Liver (tissue), 8 donors: ENCODE measurements at regions not wholly inside any gene's neighbourhood (a gene's known extent, or its start where the extent isn't known, plus 50 kb on each side); places are given as distances from the start of the nearest gene placed in this dataset.

ENCODE experiments used
- DNase-seq: peaks from one replicate; pipeline ENCODE4 v3.0.0-alpha.2; 2017; ENCODE audit warnings: low spot score
- H3K27ac ChIP-seq, 2 donors: one replicate each; pipeline ENCODE4 v1.7.0; 2013; ENCODE audit warnings: inconsistent platforms in 2 of 2, low read length in 2 of 2, control low read depth in 1 of 2, low read depth in 1 of 2, mild to moderate bottlenecking in 1 of 2
- H3K27me3 ChIP-seq, 4 donors: one replicate each; pipeline versions ENCODE4 v1.6.1 to v1.7.0; 2013; ENCODE audit warnings: low read length in 3 of 4, inconsistent platforms in 1 of 4, mild to moderate bottlenecking in 1 of 4, moderate library complexity in 1 of 4; ENCODE audit not compliant: control insufficient read depth in 4 of 4, insufficient read depth in 4 of 4
- H3K36me3 ChIP-seq, 4 donors: one replicate each; pipeline versions ENCODE4 v1.6.1 to v1.7.0; 2013; ENCODE audit warnings: low read length in 3 of 4, mild to moderate bottlenecking in 3 of 4, low read depth in 1 of 4, moderate library complexity in 1 of 4; ENCODE audit not compliant: control insufficient read depth in 4 of 4, insufficient read depth in 3 of 4
- H3K4me1 ChIP-seq, 4 donors: one replicate each; pipeline versions ENCODE4 v1.6.1 to v1.7.0; 2013; ENCODE audit warnings: low read length in 3 of 4, mild to moderate bottlenecking in 3 of 4, moderate library complexity in 1 of 4; ENCODE audit not compliant: control insufficient read depth in 4 of 4, insufficient read depth in 4 of 4
- H3K4me3 ChIP-seq, 3 donors: one replicate each; pipeline versions ENCODE4 v1.6.1 to v1.7.0; 2013; ENCODE audit warnings: low read length in 3 of 3, control low read depth in 1 of 3, low read depth in 1 of 3, mild to moderate bottlenecking in 1 of 3
- H3K9ac ChIP-seq, 2 donors: one replicate each; pipeline ENCODE4 v1.7.0; 2013; ENCODE audit warnings: low read length in 2 of 2, mild to moderate bottlenecking in 2 of 2, moderate library complexity in 2 of 2, control low read depth in 1 of 2, low read depth in 1 of 2
- H3K9me3 ChIP-seq, 4 donors: one replicate each; pipeline versions ENCODE4 v1.6.1 to v1.7.0; 2013; ENCODE audit warnings: low read length in 3 of 4; ENCODE audit not compliant: control insufficient read depth in 4 of 4
- EGR1 ChIP-seq, 2 donors: IDR thresholded peaks; 2 replicates each; pipeline ENCODE4 v1.6.1; 2016 to 2018; ENCODE audit warnings: antibody characterized with exemption in 2 of 2, low read depth in 2 of 2
- FOXA1 ChIP-seq: IDR thresholded peaks from 2 replicates; pipeline ENCODE4 v1.6.1; 2016; ENCODE audit warnings: antibody characterized with exemption
- FOXA2 ChIP-seq: IDR thresholded peaks from 2 replicates; pipeline ENCODE4 v1.6.1; 2016; ENCODE audit warnings: antibody characterized with exemption
- GABPA ChIP-seq, 2 donors: IDR thresholded peaks in 1 of 2; conservative IDR thresholded peaks in 1 of 2; 2 replicates each; pipeline ENCODE4 v1.6.1; 2016; ENCODE audit warnings: antibody characterized with exemption in 2 of 2, mild to moderate bottlenecking in 1 of 2, moderate library complexity in 1 of 2
- HNF4A ChIP-seq, 2 donors: conservative IDR thresholded peaks; 2 replicates each; pipeline ENCODE4 v1.6.1; 2016; ENCODE audit warnings: antibody characterized with exemption in 2 of 2, mild to moderate bottlenecking in 2 of 2
- HNF4G ChIP-seq: IDR thresholded peaks from 2 replicates; pipeline ENCODE4 v1.6.1; 2016; ENCODE audit warnings: antibody characterized with exemption
- JUND ChIP-seq, 2 donors: IDR thresholded peaks; 2 replicates each; pipeline ENCODE4 v1.6.1; 2016; ENCODE audit warnings: antibody characterized with exemption in 2 of 2
- NR2F2 ChIP-seq: IDR thresholded peaks from 2 replicates; pipeline ENCODE4 v1.6.1; 2016; ENCODE audit warnings: antibody characterized with exemption
- RAD21 ChIP-seq, 2 donors: IDR thresholded peaks; 2 replicates each; pipeline ENCODE4 v1.6.1; 2016; ENCODE audit warnings: antibody characterized with exemption in 2 of 2, mild to moderate bottlenecking in 2 of 2
- RXRA ChIP-seq, 2 donors: IDR thresholded peaks; 2 replicates each; pipeline ENCODE4 v1.6.1; 2017 to 2018; ENCODE audit warnings: antibody characterized with exemption in 2 of 2, mild to moderate bottlenecking in 1 of 2
- SP1 ChIP-seq: IDR thresholded peaks from 2 replicates; pipeline ENCODE4 v1.6.1; 2018; ENCODE audit warnings: antibody characterized with exemption, mild to moderate bottlenecking
- TAF1 ChIP-seq: conservative IDR thresholded peaks from 2 replicates; pipeline ENCODE4 v1.6.1; 2016; ENCODE audit warnings: antibody characterized with exemption, mild to moderate bottlenecking
- YY1 ChIP-seq: IDR thresholded peaks from 2 replicates; pipeline ENCODE4 v1.6.1; 2016; ENCODE audit warnings: antibody characterized with exemption, mild to moderate bottlenecking
- WGBS: extraction: QIAGEN DNeasy Blood & Tissue Kit; methylation state at CpG from one replicate; pipeline ENCODE4 v1.1.7; 2013; 5-methylcytosine and 5-hydroxymethylcytosine counted together
- TF ChIP-seq, protein P1 (sequence below): IDR thresholded peaks from 2 replicates; pipeline ENCODE4 v1.6.1; 2016; ENCODE audit warnings: antibody characterized with exemption
- TF ChIP-seq, protein P2 (sequence below): IDR thresholded peaks from 2 replicates; pipeline ENCODE4 v1.6.1; 2016; ENCODE audit warnings: antibody characterized with exemption
- TF ChIP-seq, protein P3 (sequence below): fragments of 150-350 bp; IDR thresholded peaks from 2 replicates; pipeline ENCODE4 v1.5.1; 2017; ENCODE audit warnings: improper control_type of control experiment, low read depth, low read length; ENCODE audit not compliant: missing input control
- TF ChIP-seq, protein P4 (sequence below): IDR thresholded peaks from 2 replicates; pipeline ENCODE4 v1.6.1; 2016; ENCODE audit warnings: antibody characterized with exemption, mild to moderate bottlenecking
- donor health status: healthy.
- donor health status: healthy.
- donor health status: healthy.
- donor health status: healthy.
- donor health status: healthy.

DNA sequence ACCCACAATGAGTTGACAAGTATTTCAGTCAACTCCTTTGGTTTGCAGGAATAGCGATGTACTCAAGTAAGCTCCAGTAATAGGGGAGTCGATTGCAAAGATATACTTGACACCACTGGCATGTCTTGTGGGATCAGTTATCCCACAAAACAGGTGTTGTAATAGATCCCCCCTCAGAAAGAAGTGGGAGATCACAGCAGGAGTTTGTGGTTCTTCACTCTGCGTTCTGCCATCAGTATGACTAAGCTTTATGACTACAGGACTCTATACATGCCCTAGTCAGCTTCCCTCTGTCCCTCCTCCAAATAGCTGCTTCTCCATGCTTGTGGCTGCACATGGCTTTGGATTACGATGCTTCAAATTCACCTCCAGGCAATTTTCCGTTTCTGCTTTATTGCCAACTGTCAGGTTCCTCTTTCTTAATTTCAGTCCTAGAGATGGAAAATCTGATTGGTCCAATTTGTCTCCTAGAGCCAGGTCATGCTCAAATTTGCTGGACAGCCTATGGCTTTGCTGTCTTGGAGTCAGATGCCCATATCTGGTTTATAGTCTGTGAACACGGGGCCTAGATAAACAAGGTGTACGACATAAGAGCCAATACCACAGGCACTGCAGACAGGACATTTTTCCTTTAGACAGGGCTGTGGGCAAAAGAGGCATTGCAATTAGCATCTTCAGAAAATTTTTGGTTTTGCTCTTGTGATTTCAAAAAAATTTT, 221.7 kb downstream of the PAX3 start:
- TF ChIP-seq NR2F2 (no peak), EGR1 (IDR thresholded peaks at IDR 0.05; ENCODE audit: low read depth in 2 of 2) (no peak), TAF1 (no peak), FOXA2 (no peak), RAD21 (IDR thresholded peaks at IDR 0.05) (no peak), SP1 (no peak), FOXA1 (no peak), GABPA (IDR thresholded peaks at IDR 0.05 in 1 of 2, conservative IDR thresholded peaks at IDR 0.05 in 1 of 2) (no peak), RXRA (IDR thresholded peaks at IDR 0.05) (no peak), YY1 (no peak), HNF4G (no peak), JUND (IDR thresholded peaks at IDR 0.05) (no peak)
- TF ChIP-seq, protein P1, sequence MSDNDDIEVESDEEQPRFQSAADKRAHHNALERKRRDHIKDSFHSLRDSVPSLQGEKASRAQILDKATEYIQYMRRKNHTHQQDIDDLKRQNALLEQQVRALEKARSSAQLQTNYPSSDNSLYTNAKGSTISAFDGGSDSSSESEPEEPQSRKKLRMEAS = no peak
- TF ChIP-seq, protein P2, sequence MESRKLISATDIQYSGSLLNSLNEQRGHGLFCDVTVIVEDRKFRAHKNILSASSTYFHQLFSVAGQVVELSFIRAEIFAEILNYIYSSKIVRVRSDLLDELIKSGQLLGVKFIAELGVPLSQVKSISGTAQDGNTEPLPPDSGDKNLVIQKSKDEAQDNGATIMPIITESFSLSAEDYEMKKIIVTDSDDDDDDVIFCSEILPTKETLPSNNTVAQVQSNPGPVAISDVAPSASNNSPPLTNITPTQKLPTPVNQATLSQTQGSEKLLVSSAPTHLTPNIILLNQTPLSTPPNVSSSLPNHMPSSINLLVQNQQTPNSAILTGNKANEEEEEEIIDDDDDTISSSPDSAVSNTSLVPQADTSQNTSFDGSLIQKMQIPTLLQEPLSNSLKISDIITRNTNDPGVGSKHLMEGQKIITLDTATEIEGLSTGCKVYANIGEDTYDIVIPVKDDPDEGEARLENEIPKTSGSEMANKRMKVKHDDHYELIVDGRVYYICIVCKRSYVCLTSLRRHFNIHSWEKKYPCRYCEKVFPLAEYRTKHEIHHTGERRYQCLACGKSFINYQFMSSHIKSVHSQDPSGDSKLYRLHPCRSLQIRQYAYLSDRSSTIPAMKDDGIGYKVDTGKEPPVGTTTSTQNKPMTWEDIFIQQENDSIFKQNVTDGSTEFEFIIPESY = no peak
- TF ChIP-seq, protein P3, sequence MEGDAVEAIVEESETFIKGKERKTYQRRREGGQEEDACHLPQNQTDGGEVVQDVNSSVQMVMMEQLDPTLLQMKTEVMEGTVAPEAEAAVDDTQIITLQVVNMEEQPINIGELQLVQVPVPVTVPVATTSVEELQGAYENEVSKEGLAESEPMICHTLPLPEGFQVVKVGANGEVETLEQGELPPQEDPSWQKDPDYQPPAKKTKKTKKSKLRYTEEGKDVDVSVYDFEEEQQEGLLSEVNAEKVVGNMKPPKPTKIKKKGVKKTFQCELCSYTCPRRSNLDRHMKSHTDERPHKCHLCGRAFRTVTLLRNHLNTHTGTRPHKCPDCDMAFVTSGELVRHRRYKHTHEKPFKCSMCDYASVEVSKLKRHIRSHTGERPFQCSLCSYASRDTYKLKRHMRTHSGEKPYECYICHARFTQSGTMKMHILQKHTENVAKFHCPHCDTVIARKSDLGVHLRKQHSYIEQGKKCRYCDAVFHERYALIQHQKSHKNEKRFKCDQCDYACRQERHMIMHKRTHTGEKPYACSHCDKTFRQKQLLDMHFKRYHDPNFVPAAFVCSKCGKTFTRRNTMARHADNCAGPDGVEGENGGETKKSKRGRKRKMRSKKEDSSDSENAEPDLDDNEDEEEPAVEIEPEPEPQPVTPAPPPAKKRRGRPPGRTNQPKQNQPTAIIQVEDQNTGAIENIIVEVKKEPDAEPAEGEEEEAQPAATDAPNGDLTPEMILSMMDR = no peak
- Histone ChIP-seq H3K4me1 (no peaks in the 10 kb centered on the region), H3K9me3 (no peaks in the 10 kb centered on the region), H3K27ac (no peak overlapping the region), H3K36me3 (no peaks in the 10 kb centered on the region), H3K27me3 (peaks cover 0 to 7% (median 0%) of the 10 kb centered on the region in 4 donors), H3K4me3 (no peak overlapping the region), H3K9ac (no peak overlapping the region)
- WGBS = 72% methylated on average over 7 of the region's 7 CpGs
- no peak for DNase-seq

DNA sequence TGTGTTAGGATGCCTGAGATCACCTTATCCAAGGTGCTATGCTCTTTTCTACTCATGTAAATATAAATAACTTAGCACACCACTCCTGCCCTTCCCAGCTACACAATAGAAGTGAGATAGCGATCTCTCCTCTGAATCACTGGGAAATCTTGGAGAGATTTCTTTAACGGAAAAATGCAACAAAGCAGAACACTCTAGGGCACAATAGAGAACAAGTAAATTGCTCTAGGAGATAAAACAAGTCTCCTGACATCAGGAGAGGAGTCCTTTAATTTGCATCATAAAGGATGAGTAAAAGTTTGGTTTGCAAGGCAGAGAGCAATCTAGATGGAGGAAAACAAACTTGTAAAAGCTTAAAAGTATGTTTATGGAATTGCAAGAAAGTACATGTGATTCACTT, 224.1 kb downstream of the PAX3 start:
- no peak overlapping the region for H3K4me3 ChIP-seq
- no peaks in the 10 kb centered on the region for H3K36me3 ChIP-seq
- H3K4me1 ChIP-seq = no peaks in the 10 kb centered on the region
- no peak overlapping the region for H3K9ac ChIP-seq
- no peak for TF ChIP-seq SP1
- TF ChIP-seq TAF1 = no peak
- no peak for TF ChIP-seq EGR1 (IDR thresholded peaks at IDR 0.05; ENCODE audit: low read depth in 2 of 2)
- TF ChIP-seq GABPA (IDR thresholded peaks at IDR 0.05 in 1 of 2, conservative IDR thresholded peaks at IDR 0.05 in 1 of 2) = no peak
- TF ChIP-seq, protein P2 = no peak
- no peak for TF ChIP-seq FOXA2
- TF ChIP-seq, protein P4, sequence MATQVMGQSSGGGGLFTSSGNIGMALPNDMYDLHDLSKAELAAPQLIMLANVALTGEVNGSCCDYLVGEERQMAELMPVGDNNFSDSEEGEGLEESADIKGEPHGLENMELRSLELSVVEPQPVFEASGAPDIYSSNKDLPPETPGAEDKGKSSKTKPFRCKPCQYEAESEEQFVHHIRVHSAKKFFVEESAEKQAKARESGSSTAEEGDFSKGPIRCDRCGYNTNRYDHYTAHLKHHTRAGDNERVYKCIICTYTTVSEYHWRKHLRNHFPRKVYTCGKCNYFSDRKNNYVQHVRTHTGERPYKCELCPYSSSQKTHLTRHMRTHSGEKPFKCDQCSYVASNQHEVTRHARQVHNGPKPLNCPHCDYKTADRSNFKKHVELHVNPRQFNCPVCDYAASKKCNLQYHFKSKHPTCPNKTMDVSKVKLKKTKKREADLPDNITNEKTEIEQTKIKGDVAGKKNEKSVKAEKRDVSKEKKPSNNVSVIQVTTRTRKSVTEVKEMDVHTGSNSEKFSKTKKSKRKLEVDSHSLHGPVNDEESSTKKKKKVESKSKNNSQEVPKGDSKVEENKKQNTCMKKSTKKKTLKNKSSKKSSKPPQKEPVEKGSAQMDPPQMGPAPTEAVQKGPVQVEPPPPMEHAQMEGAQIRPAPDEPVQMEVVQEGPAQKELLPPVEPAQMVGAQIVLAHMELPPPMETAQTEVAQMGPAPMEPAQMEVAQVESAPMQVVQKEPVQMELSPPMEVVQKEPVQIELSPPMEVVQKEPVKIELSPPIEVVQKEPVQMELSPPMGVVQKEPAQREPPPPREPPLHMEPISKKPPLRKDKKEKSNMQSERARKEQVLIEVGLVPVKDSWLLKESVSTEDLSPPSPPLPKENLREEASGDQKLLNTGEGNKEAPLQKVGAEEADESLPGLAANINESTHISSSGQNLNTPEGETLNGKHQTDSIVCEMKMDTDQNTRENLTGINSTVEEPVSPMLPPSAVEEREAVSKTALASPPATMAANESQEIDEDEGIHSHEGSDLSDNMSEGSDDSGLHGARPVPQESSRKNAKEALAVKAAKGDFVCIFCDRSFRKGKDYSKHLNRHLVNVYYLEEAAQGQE = no peak
- TF ChIP-seq RXRA (IDR thresholded peaks at IDR 0.05) = no peak
- TF ChIP-seq HNF4A (conservative IDR thresholded peaks at IDR 0.05) = no peak
- no peak for TF ChIP-seq NR2F2
- TF ChIP-seq YY1 = no peak
- no peak for TF ChIP-seq FOXA1
- H3K27ac ChIP-seq = no peak overlapping the region
- peaks cover 0 to 2% (median 0%) of the 10 kb centered on the region in 4 donors for H3K9me3 ChIP-seq
- H3K27me3 ChIP-seq = peaks cover 0 to 5% (median 0%) of the 10 kb centered on the region in 4 donors
- no peak for DNase-seq
- WGBS = 14% methylated on average over 2 of the region's 2 CpGs
